ENCODE measurements at regions not wholly inside any gene's neighbourhood (a gene's known extent, or its start where the extent isn't known, plus 50 kb on each side); places are given as distances from the start of the nearest gene placed in this dataset.
"Not testable (repeated sequence)": the region's sequence is repeated elsewhere in the genome, so short reads cannot be mapped to it uniquely, and the experiment has no call there.

GRCh38 chr3:144502402-144502801 lies 530.8 kb downstream of the DIPK2A start:
- peaks cover 0 to 5% of the 10 kb centered on the region in 2 donors for H3K9me3 ChIP-seq (replicated peaks in 1 of 2; ENCODE audit: control insufficient read depth in 1 of 2, insufficient read depth in 1 of 2, low read length in 2 of 2)
- H4K20me1 ChIP-seq (ENCODE audit: insufficient read depth, low read length), result no peaks in the 10 kb centered on the region
- Mint-ChIP-seq H3K36me3 (no peaks in the 10 kb centered on the region), H3K27ac (no peak overlapping the region), H3K9me3 (peaks cover 0 to 6% (median 2%) of the 10 kb centered on the region in 7 donors), H3K4me1 (no peaks in the 10 kb centered on the region), H3K27me3 (ENCODE audit: low read depth in 3 of 3) (peaks cover 0 to 3% (median 0%) of the 10 kb centered on the region in 3 donors), H3K4me3 (no peak overlapping the region)
- no peak overlapping the region for H3K4me2 ChIP-seq (replicated peaks; ENCODE audit: extremely low read depth, low read length, poor library complexity, severe bottlenecking)
- H3K27ac ChIP-seq (ENCODE audit: low read depth in 1 of 2, low read length in 2 of 2), result no peak overlapping the region
- TF ChIP-seq CTCF (IDR thresholded peaks at IDR 0.05), result no peak
- H3K9ac ChIP-seq (ENCODE audit: insufficient read depth, low read length, poor library complexity, severe bottlenecking), result no peak overlapping the region
- peaks cover 0 to 5% of the 10 kb centered on the region in 2 donors for H3K4me1 ChIP-seq (ENCODE audit: control insufficient read depth in 1 of 2, insufficient read depth in 2 of 2, low read length in 2 of 2)
- no peak for DNase-seq
- no peak overlapping the region for H3K4me3 ChIP-seq (replicated peaks in 1 of 3; ENCODE audit: low read depth in 2 of 3, low read length in 3 of 3)
- intact Hi-C loops (cut with micrococcal nuclease), result no loop called here
- H2AFZ ChIP-seq (ENCODE audit: insufficient read depth, low read depth, low read length, poor library complexity, severe bottlenecking), result no peak overlapping the region
- WGBS (ENCODE audit: insufficient coverage), result 90% methylated on average over 2 of the region's 4 CpGs
- no peaks in the 10 kb centered on the region for H3K27me3 ChIP-seq (ENCODE audit: control insufficient read depth in 2 of 2, insufficient read depth in 2 of 2, low read length in 2 of 2)
- no peaks in the 10 kb centered on the region for H3K36me3 ChIP-seq (replicated peaks in 1 of 2; ENCODE audit: control insufficient read depth in 1 of 2, insufficient read depth in 2 of 2, low read length in 2 of 2)
- H3K79me2 ChIP-seq (ENCODE audit: insufficient read depth, low read length), result no peaks in the 10 kb centered on the region

- DNase-seq; H3K36me3 ChIP-seq (replicated peaks in 1 of 2; ENCODE audit: control insufficient read depth in 1 of 2, insufficient read depth in 2 of 2, low read length in 2 of 2); H3K4me3 ChIP-seq (replicated peaks in 1 of 3; ENCODE audit: low read depth in 2 of 3, low read length in 3 of 3); intact Hi-C loops (cut with micrococcal nuclease); H3K4me2 ChIP-seq (replicated peaks; ENCODE audit: extremely low read depth, low read length, poor library complexity, severe bottlenecking); H3K9me3 Mint-ChIP-seq; H3K4me1 Mint-ChIP-seq; H4K20me1 ChIP-seq (ENCODE audit: insufficient read depth, low read length); H2AFZ ChIP-seq (ENCODE audit: insufficient read depth, low read depth, low read length, poor library complexity, severe bottlenecking); H3K4me1 ChIP-seq (ENCODE audit: control insufficient read depth in 1 of 2, insufficient read depth in 2 of 2, low read length in 2 of 2); H3K27ac ChIP-seq (ENCODE audit: low read depth in 1 of 2, low read length in 2 of 2); H3K9ac ChIP-seq (ENCODE audit: insufficient read depth, low read length, poor library complexity, severe bottlenecking); H3K79me2 ChIP-seq (ENCODE audit: insufficient read depth, low read length); H3K27me3 Mint-ChIP-seq (ENCODE audit: low read depth in 3 of 3); H3K27ac Mint-ChIP-seq; H3K27me3 ChIP-seq (ENCODE audit: control insufficient read depth in 2 of 2, insufficient read depth in 2 of 2, low read length in 2 of 2); H3K36me3 Mint-ChIP-seq; H3K4me3 Mint-ChIP-seq; H3K9me3 ChIP-seq (replicated peaks in 1 of 2; ENCODE audit: control insufficient read depth in 1 of 2, insufficient read depth in 1 of 2, low read length in 2 of 2): not testable (repeated sequence)
- WGBS (ENCODE audit: insufficient coverage), result no CpG with 5 or more reads among the region's 4 CpGs
Measured at GRCh38 chr3:144506375-144506774, 534.8 kb downstream of the DIPK2A start.

All from CD14-positive monocyte (primary cell).